HCT116 (cell line): ENCODE measurements at regions not wholly inside any gene's neighbourhood (a gene's known extent, or its start where the extent isn't known, plus 50 kb on each side); places are given as distances from the start of the nearest gene placed in this dataset.

Experiments used
- ATAC-seq: fragments of 200-7000 bp; cut with Tn5 transposase; 2 replicates; pipeline ENCODE4 v1.9.1; 2020; ENCODE audit warnings: mild to moderate bottlenecking, moderate library complexity
- BruUV-seq: library from RNA; stranded (reverse); fragments of 400-500 nt; replicated peaks from 2 replicates; lab custom pipeline; 2021; lab: Mats Ljungman, UMichigan
- CTCF ChIA-PET: fragments of 300-600 bp; sonication (Branson Sonifier 250); formaldehyde crosslinking; loops from one replicate; lab custom pipeline; 2021; ENCODE audit warnings: antibody characterized with exemption; lab: Charles Lee
- POLR2A ChIA-PET: fragments of 300-600, 350-600 bp; sonication (Branson Sonifier 250); formaldehyde crosslinking; loops from one replicate; lab custom pipeline; 2021; ENCODE audit warnings: antibody characterized with exemption; lab: Charles Lee
- RAD21 ChIA-PET, 2 experiments: fragments of 300-600 bp; sonication (Branson Sonifier 250); formaldehyde crosslinking; loops; one replicate each; lab custom pipeline; 2023; ENCODE audit warnings: low total read pairs in 2 of 2; ENCODE audit not compliant: uncharacterized antibody in 2 of 2, unreplicated experiment in 2 of 2, low non-redundant PET in 1 of 2; lab: Charles Lee
- DNase-seq: peaks from one replicate; pipeline ENCODE4 v3.0.0-alpha.2; 2010; ENCODE audit warnings: low read depth, low spot score
- H2AFZ ChIP-seq: fragments of 200-600 bp; shearing (Covaris generic), sonication (generic); 2 replicates; pipeline ENCODE4 v1.6.1; 2017; ENCODE audit warnings: low read depth, mixed run types, mixed read lengths, antibody characterized with exemption, low read length; ENCODE audit not compliant: poor library complexity, severe bottlenecking
- H3K27ac ChIP-seq: 2 replicates; pipeline ENCODE4 v1.5.1; 2012; ENCODE audit warnings: low read depth, low read length
- H3K27me3 ChIP-seq: fragments of 200-600 bp; sonication (generic); 2 replicates; pipeline ENCODE4 v1.6.1; 2016; ENCODE audit warnings: mixed run types, low read length, mixed read lengths; ENCODE audit not compliant: insufficient read depth
- H3K36me3 ChIP-seq, 2 experiments: fragments of 200-500 bp in 1 of 2; fragments of 200-600 bp in 1 of 2; sonication (Bioruptor generic) in 1 of 2; sonication (generic) in 1 of 2; 2 replicates each; pipeline versions ENCODE4 v1.5.1 to v1.6.1; 2014 to 2016; ENCODE audit warnings: low read length in 2 of 2, inconsistent platforms in 1 of 2, mixed read lengths in 1 of 2, mixed run types in 1 of 2; ENCODE audit not compliant: insufficient read depth in 2 of 2, control insufficient read depth in 1 of 2
- H3K4me1 ChIP-seq, 2 experiments: fragments of 200-600 bp in 1 of 2; sonication (generic) in 1 of 2; 2 replicates each; pipeline versions ENCODE4 v1.5.1 to v1.6.1; 2012 to 2017; ENCODE audit warnings: low read length in 2 of 2, inconsistent platforms in 1 of 2, mild to moderate bottlenecking in 1 of 2, mixed read lengths in 1 of 2, mixed run types in 1 of 2, moderate library complexity in 1 of 2; ENCODE audit not compliant: insufficient read depth in 2 of 2, control insufficient read depth in 1 of 2
- H3K4me2 ChIP-seq: fragments of 200-600 bp; sonication (generic); 2 replicates; pipeline ENCODE4 v1.6.1; 2017; ENCODE audit warnings: mixed run types, low read length, mixed read lengths
- H3K4me3 ChIP-seq, 2 experiments: fragments of 200-600 bp in 1 of 2; sonication (generic) in 1 of 2; replicated peaks in 1 of 2; 2 replicates each; pipeline ENCODE4 v1.5.1; 2011 to 2016; ENCODE audit warnings: low read length in 2 of 2, control low read depth in 1 of 2, low read depth in 1 of 2, mild to moderate bottlenecking in 1 of 2, mixed read lengths in 1 of 2, mixed run types in 1 of 2
- H3K79me2 ChIP-seq: fragments of 200-600 bp; sonication (generic); 2 replicates; pipeline ENCODE4 v1.6.1; 2017; ENCODE audit warnings: mild to moderate bottlenecking, mixed run types, low read length, moderate library complexity, mixed read lengths; ENCODE audit not compliant: insufficient read depth
- H3K9ac ChIP-seq: fragments of 200-600 bp; sonication (generic); 2 replicates; pipeline ENCODE4 v1.6.1; 2016; ENCODE audit warnings: low read length, mixed read lengths
- H3K9me2 ChIP-seq: fragments of 200-600 bp; sonication (generic), shearing (Covaris generic); 2 replicates; pipeline ENCODE4 v1.6.1; 2017; ENCODE audit warnings: mixed run types, mild to moderate bottlenecking, moderate library complexity; ENCODE audit not compliant: insufficient read depth
- H3K9me3 ChIP-seq, 2 experiments: fragments of 200-500 bp in 1 of 2; fragments of 200-600 bp in 1 of 2; sonication (Bioruptor generic) in 1 of 2; sonication (generic) in 1 of 2; 2 replicates each; pipeline ENCODE4 v1.6.1; 2014 to 2017; ENCODE audit warnings: low read length in 2 of 2, mixed read lengths in 2 of 2, inconsistent platforms in 1 of 2, low read depth in 1 of 2, mild to moderate bottlenecking in 1 of 2, mixed run types in 1 of 2, moderate library complexity in 1 of 2; ENCODE audit not compliant: control insufficient read depth in 1 of 2, insufficient read depth in 1 of 2
- H4K20me1 ChIP-seq: fragments of 200-600 bp; sonication (generic), shearing (Covaris generic); 2 replicates; pipeline ENCODE4 v1.6.1; 2017; ENCODE audit warnings: mixed run types, mild to moderate bottlenecking, moderate library complexity; ENCODE audit not compliant: insufficient read depth
- ATF3 ChIP-seq: IDR thresholded peaks from 2 replicates; pipeline ENCODE4 v1.6.1; 2012
- EGR1 ChIP-seq: IDR thresholded peaks from 2 replicates; pipeline ENCODE4 v1.6.1; 2012; ENCODE audit warnings: low read depth
- EZH2 ChIP-seq: fragments of 200-600 bp; sonication (generic); IDR thresholded peaks from 2 replicates; pipeline ENCODE4 v1.6.1; 2017; ENCODE audit warnings: antibody characterized with exemption, mixed run types
- EZH2phosphoT487 ChIP-seq: fragments of 200-600 bp; IDR thresholded peaks from 2 replicates; pipeline ENCODE4 v1.6.1; 2018; ENCODE audit warnings: antibody characterized with exemption, borderline replicate concordance
- POLR2A ChIP-seq: IDR thresholded peaks from 2 replicates; pipeline ENCODE4 v1.7.0; 2011; ENCODE audit warnings: borderline replicate concordance; ENCODE audit not compliant: insufficient read depth, insufficient read length; ENCODE audit errors: extremely low read depth
- SIN3A ChIP-seq: IDR thresholded peaks from 2 replicates; pipeline ENCODE4 v1.6.1; 2012; ENCODE audit warnings: low read depth
- ZFX ChIP-seq: fragments of 450-650 bp; IDR thresholded peaks from 2 replicates; pipeline ENCODE4 v1.6.1; 2017
- ZNF274 ChIP-seq: fragments of 200-500 bp; sonication (Bioruptor generic); IDR thresholded peaks from 2 replicates; pipeline ENCODE4 v1.6.1; 2014; ENCODE audit warnings: mild to moderate bottlenecking, low read depth, low read length, inconsistent platforms
- intact Hi-C: fragments of 100-400 bp; cut with micrococcal nuclease; formaldehyde crosslinking; loops from 2 replicates; pipeline ENCODE4 v1.10.0; 2022
- TF ChIP-seq, protein P1 (sequence below): IDR thresholded peaks from 2 replicates; pipeline ENCODE4 v1.6.1; 2011; ENCODE audit warnings: mild to moderate bottlenecking, low read length, moderate library complexity; ENCODE audit not compliant: insufficient replicate concordance; ENCODE audit errors: extremely low read depth
- TF ChIP-seq, protein P2 (sequence below), 3 experiments: fragments of 200-600 bp in 1 of 3; sonication (generic) in 1 of 3; IDR thresholded peaks in 2 of 3; conservative IDR thresholded peaks in 1 of 3; 2 replicates each; pipeline ENCODE4 v1.5.1; 2012 to 2017; ENCODE audit warnings: low read depth in 2 of 3, low read length in 2 of 3, antibody characterized with exemption in 1 of 3, borderline replicate concordance in 1 of 3, control low read depth in 1 of 3, mild to moderate bottlenecking in 1 of 3, mixed read lengths in 1 of 3, mixed run types in 1 of 3, moderate library complexity in 1 of 3; ENCODE audit not compliant: insufficient read depth in 1 of 3
- TF ChIP-seq, protein P3 (sequence below): IDR thresholded peaks from 2 replicates; pipeline ENCODE4 v1.6.1; 2012

DNA sequence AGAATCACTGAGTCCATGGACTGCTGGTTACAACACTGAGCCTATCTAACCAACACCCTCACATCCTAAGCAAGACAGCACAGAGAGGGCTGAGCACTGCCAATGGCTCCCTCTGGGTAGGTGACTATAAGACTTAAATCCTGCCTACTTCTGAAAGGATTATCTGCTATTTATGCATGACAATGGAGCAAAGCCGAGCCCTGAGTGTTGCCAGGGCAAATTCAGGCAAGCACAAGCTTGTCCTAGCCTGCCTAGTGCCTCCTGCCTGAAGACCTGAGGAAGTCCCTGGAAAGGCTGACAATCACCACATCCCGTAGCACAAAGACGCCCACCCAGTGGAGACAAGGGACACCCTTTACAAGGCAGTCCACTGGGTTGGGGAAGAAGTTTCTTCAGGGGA, 129.7 kb downstream of the OSR1 start:
- Histone ChIP-seq H3K36me3 (no peaks in the 10 kb centered on the region), H3K4me2 (no peak overlapping the region), H3K79me2 (no peaks in the 10 kb centered on the region), H4K20me1 (no peaks in the 10 kb centered on the region), H3K9me3 (no peaks in the 10 kb centered on the region), H3K27ac (no peak overlapping the region), H3K27me3 (no peaks in the 10 kb centered on the region), H3K4me1 (no peaks in the 10 kb centered on the region), H2AFZ (no peak overlapping the region)
- intact Hi-C loops = no loop called here
- ChIA-PET RAD21 (no interaction called here), CTCF (no interaction called here)
- no peak for DNase-seq
- BruUV-seq = no TSS peak
- TF ChIP-seq, protein P1, sequence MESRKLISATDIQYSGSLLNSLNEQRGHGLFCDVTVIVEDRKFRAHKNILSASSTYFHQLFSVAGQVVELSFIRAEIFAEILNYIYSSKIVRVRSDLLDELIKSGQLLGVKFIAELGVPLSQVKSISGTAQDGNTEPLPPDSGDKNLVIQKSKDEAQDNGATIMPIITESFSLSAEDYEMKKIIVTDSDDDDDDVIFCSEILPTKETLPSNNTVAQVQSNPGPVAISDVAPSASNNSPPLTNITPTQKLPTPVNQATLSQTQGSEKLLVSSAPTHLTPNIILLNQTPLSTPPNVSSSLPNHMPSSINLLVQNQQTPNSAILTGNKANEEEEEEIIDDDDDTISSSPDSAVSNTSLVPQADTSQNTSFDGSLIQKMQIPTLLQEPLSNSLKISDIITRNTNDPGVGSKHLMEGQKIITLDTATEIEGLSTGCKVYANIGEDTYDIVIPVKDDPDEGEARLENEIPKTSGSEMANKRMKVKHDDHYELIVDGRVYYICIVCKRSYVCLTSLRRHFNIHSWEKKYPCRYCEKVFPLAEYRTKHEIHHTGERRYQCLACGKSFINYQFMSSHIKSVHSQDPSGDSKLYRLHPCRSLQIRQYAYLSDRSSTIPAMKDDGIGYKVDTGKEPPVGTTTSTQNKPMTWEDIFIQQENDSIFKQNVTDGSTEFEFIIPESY = no peak
- TF ChIP-seq SIN3A = no peak
- TF ChIP-seq EZH2 = no peak
- TF ChIP-seq ATF3 = no peak
- no peak for TF ChIP-seq EZH2phosphoT487
- no peak for TF ChIP-seq ZFX
- no peak for TF ChIP-seq EGR1
- TF ChIP-seq, all 23 proteins: peak for 0
- peak; percentile 22; the same call in 1 of the 2 replicates for ATAC-seq
- no peak overlapping the region for H3K9ac ChIP-seq
- no peaks in the 10 kb centered on the region for H3K9me2 ChIP-seq
- no peak overlapping the region for H3K4me3 ChIP-seq
- POLR2A ChIA-PET = no interaction called here

GRCh38 chr2:19228181-19228593, 130.2 kb downstream of the OSR1 start:
- no peak for DNase-seq
- no peak overlapping the region for H3K4me3 ChIP-seq
- intact Hi-C loops = no loop called here
- no peaks in the 10 kb centered on the region for H3K4me1 ChIP-seq
- H3K79me2 ChIP-seq = no peaks in the 10 kb centered on the region
- H2AFZ ChIP-seq = no peak overlapping the region
- CTCF ChIA-PET = no interaction called here
- POLR2A ChIA-PET = no interaction called here
- H3K36me3 ChIP-seq = no peaks in the 10 kb centered on the region
- RAD21 ChIA-PET = no interaction called here
- no peak overlapping the region for H3K9ac ChIP-seq
- no peaks in the 10 kb centered on the region for H3K9me3 ChIP-seq
- H4K20me1 ChIP-seq = no peaks in the 10 kb centered on the region
- H3K27ac ChIP-seq = no peak overlapping the region
- BruUV-seq = no TSS peak
- no peak overlapping the region for H3K4me2 ChIP-seq
- H3K9me2 ChIP-seq = no peaks in the 10 kb centered on the region
- ATAC-seq = no peak
- H3K27me3 ChIP-seq = no peaks in the 10 kb centered on the region
- TF ChIP-seq, protein P1 = no peak
- TF ChIP-seq SIN3A = no peak
- TF ChIP-seq POLR2A = no peak
- no peak for TF ChIP-seq ATF3
- TF ChIP-seq, protein P2, sequence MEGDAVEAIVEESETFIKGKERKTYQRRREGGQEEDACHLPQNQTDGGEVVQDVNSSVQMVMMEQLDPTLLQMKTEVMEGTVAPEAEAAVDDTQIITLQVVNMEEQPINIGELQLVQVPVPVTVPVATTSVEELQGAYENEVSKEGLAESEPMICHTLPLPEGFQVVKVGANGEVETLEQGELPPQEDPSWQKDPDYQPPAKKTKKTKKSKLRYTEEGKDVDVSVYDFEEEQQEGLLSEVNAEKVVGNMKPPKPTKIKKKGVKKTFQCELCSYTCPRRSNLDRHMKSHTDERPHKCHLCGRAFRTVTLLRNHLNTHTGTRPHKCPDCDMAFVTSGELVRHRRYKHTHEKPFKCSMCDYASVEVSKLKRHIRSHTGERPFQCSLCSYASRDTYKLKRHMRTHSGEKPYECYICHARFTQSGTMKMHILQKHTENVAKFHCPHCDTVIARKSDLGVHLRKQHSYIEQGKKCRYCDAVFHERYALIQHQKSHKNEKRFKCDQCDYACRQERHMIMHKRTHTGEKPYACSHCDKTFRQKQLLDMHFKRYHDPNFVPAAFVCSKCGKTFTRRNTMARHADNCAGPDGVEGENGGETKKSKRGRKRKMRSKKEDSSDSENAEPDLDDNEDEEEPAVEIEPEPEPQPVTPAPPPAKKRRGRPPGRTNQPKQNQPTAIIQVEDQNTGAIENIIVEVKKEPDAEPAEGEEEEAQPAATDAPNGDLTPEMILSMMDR (IDR thresholded peaks at IDR 0.05 in 2 of 3, conservative IDR thresholded peaks at IDR 0.05 in 1 of 3; ENCODE audit: borderline replicate concordance in 1 of 3, insufficient read depth in 1 of 3, low read depth in 2 of 3, low read length in 2 of 3) = no peak
- no peak for TF ChIP-seq ZNF274
- TF ChIP-seq, protein P3, sequence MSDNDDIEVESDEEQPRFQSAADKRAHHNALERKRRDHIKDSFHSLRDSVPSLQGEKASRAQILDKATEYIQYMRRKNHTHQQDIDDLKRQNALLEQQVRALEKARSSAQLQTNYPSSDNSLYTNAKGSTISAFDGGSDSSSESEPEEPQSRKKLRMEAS = no peak
